ENCODE measurements at regions not wholly inside any gene's neighbourhood (a gene's known extent, or its start where the extent isn't known, plus 50 kb on each side); places are given as distances from the start of the nearest gene placed in this dataset.

GRCh38 chr13:62779161-62779560, 1363.5 kb upstream of the PCDH20 start:
- no peak for ATAC-seq
- no peak for TF ChIP-seq SNAI2 (CRISPR knock-in tag; IDR thresholded peaks at IDR 0.05)
- TF ChIP-seq ZC3H10 (CRISPR knock-in tag; IDR thresholded peaks at IDR 0.05) = no peak
- TF ChIP-seq GLIS3 (CRISPR knock-in tag; IDR thresholded peaks at IDR 0.05) = no peak
- no peak for TF ChIP-seq CSDC2 (CRISPR knock-in tag; IDR thresholded peaks at IDR 0.05)
- no peak for TF ChIP-seq ESRRG (CRISPR knock-in tag; IDR thresholded peaks at IDR 0.05)
- no peak for TF ChIP-seq ZNF8 (CRISPR knock-in tag; IDR thresholded peaks at IDR 0.05)
- TF ChIP-seq ZFP3 (CRISPR knock-in tag; IDR thresholded peaks at IDR 0.05) = no peak
- no peak for TF ChIP-seq ARNTL (CRISPR knock-in tag; IDR thresholded peaks at IDR 0.05; ENCODE audit: borderline replicate concordance, low read depth)
- TF ChIP-seq OSR1 (CRISPR knock-in tag; IDR thresholded peaks at IDR 0.05) = no peak

GRCh38 chr13:62767473-62767872, 1351.8 kb upstream of the PCDH20 start:
- ATAC-seq = no peak

GRCh38 chr13:62760724-62761123, 1345.1 kb upstream of the PCDH20 start:
- TF ChIP-seq CSRNP3 (CRISPR knock-in tag; IDR thresholded peaks at IDR 0.05) = no peak
- no peak for TF ChIP-seq BACH2 (CRISPR knock-in tag; IDR thresholded peaks at IDR 0.05; ENCODE audit: borderline replicate concordance)
- no peak for TF ChIP-seq ZNF8 (CRISPR knock-in tag; IDR thresholded peaks at IDR 0.05)
- no peak for TF ChIP-seq PPARA (CRISPR knock-in tag; IDR thresholded peaks at IDR 0.05; ENCODE audit: borderline replicate concordance)
- no peak for TF ChIP-seq OSR1 (CRISPR knock-in tag; IDR thresholded peaks at IDR 0.05)
- TF ChIP-seq GLIS3 (CRISPR knock-in tag; IDR thresholded peaks at IDR 0.05) = no peak
- TF ChIP-seq, protein P1, sequence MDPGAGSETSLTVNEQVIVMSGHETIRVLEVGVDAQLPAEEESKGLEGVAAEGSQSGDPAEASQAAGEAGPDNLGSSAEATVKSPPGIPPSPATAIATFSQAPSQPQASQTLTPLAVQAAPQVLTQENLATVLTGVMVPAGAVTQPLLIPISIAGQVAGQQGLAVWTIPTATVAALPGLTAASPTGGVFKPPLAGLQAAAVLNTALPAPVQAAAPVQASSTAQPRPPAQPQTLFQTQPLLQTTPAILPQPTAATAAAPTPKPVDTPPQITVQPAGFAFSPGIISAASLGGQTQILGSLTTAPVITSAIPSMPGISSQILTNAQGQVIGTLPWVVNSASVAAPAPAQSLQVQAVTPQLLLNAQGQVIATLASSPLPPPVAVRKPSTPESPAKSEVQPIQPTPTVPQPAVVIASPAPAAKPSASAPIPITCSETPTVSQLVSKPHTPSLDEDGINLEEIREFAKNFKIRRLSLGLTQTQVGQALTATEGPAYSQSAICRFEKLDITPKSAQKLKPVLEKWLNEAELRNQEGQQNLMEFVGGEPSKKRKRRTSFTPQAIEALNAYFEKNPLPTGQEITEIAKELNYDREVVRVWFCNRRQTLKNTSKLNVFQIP (CRISPR knock-in tag; IDR thresholded peaks at IDR 0.05; ENCODE audit: borderline replicate concordance, low read depth) = no peak
- no peak for TF ChIP-seq ESRRG (CRISPR knock-in tag; IDR thresholded peaks at IDR 0.05)
- no peak for TF ChIP-seq ZNF70 (CRISPR knock-in tag; IDR thresholded peaks at IDR 0.05)
- no peak for TF ChIP-seq ZC3H10 (CRISPR knock-in tag; IDR thresholded peaks at IDR 0.05)
- TF ChIP-seq TOX (CRISPR knock-in tag; IDR thresholded peaks at IDR 0.05; ENCODE audit: borderline replicate concordance) = no peak
- TF ChIP-seq TCF4 (CRISPR knock-in tag; IDR thresholded peaks at IDR 0.05; ENCODE audit: borderline replicate concordance) = no peak
- no peak for TF ChIP-seq CSDC2 (CRISPR knock-in tag; IDR thresholded peaks at IDR 0.05)
- ATAC-seq = no peak

More at GRCh38 chr13:62767473-62767872, 1351.8 kb upstream of the PCDH20 start:
- TF ChIP-seq ZNF8 (CRISPR knock-in tag; IDR thresholded peaks at IDR 0.05) (no peak), CSRNP3 (CRISPR knock-in tag; IDR thresholded peaks at IDR 0.05) (no peak), TCF4 (CRISPR knock-in tag; IDR thresholded peaks at IDR 0.05; ENCODE audit: borderline replicate concordance) (no peak), ZFP3 (CRISPR knock-in tag; IDR thresholded peaks at IDR 0.05) (no peak), SNAI2 (CRISPR knock-in tag; IDR thresholded peaks at IDR 0.05) (no peak)

GRCh38 chr13:62747629-62748028, 1332.0 kb upstream of the PCDH20 start:
- ATAC-seq = peak; percentile 74

More at GRCh38 chr13:62747629-62748028, 1332.0 kb upstream of the PCDH20 start:
- TF ChIP-seq CSDC2 (CRISPR knock-in tag; IDR thresholded peaks at IDR 0.05) (no peak), TOX (CRISPR knock-in tag; IDR thresholded peaks at IDR 0.05; ENCODE audit: borderline replicate concordance) (no peak), ISL1 (CRISPR knock-in tag; IDR thresholded peaks at IDR 0.05) (no peak), PATZ1 (CRISPR knock-in tag; IDR thresholded peaks at IDR 0.05; ENCODE audit: borderline replicate concordance) (no peak), ZFP30 (CRISPR knock-in tag; IDR thresholded peaks at IDR 0.05) (no peak), ESRRG (CRISPR knock-in tag; IDR thresholded peaks at IDR 0.05) (no peak), BACH2 (CRISPR knock-in tag; IDR thresholded peaks at IDR 0.05; ENCODE audit: borderline replicate concordance) (no peak), ZNF70 (CRISPR knock-in tag; IDR thresholded peaks at IDR 0.05) (no peak)
- TF ChIP-seq, protein P1 (CRISPR knock-in tag; IDR thresholded peaks at IDR 0.05; ENCODE audit: borderline replicate concordance, low read depth) = no peak
